ENCODE measurements at regions not wholly inside any gene's neighbourhood (a gene's known extent, or its start where the extent isn't known, plus 50 kb on each side); places are given as distances from the start of the nearest gene placed in this dataset.
"Not testable (repeated sequence)": the region's sequence is repeated elsewhere in the genome, so short reads cannot be mapped to it uniquely, and the experiment has no call there.

- Histone ChIP-seq H3K27me3 (ENCODE audit: control insufficient read depth, insufficient read depth, low read length) (no peaks in the 10 kb centered on the region), H3K4me3 (ENCODE audit: insufficient read depth, low read depth, low read length) (no peak overlapping the region), H3K36me3 (replicated peaks; ENCODE audit: control insufficient read depth, insufficient read depth, low read length) (no peaks in the 10 kb centered on the region)
- no peak for DNase-seq
Observed at GRCh38 chr5:92841604-92842155, 739.3 kb downstream of the NR2F1-AS1 start.

GRCh38 chr5:92838253-92838652 lies 742.8 kb downstream of the NR2F1-AS1 start:
- Histone ChIP-seq H3K27me3 (ENCODE audit: control insufficient read depth, insufficient read depth, low read length) (no peaks in the 10 kb centered on the region), H3K36me3 (replicated peaks; ENCODE audit: control insufficient read depth, insufficient read depth, low read length) (no peaks in the 10 kb centered on the region), H3K4me3 (ENCODE audit: insufficient read depth, low read depth, low read length) (no peak overlapping the region)
- DNase-seq = peak; percentile 60

GRCh38 chr5:92836855-92837755 lies 743.9 kb downstream of the NR2F1-AS1 start:
- Histone ChIP-seq H3K36me3 (replicated peaks; ENCODE audit: control insufficient read depth, insufficient read depth, low read length) (no peaks in the 10 kb centered on the region), H3K4me3 (ENCODE audit: insufficient read depth, low read depth, low read length) (no peak overlapping the region), H3K27me3 (ENCODE audit: control insufficient read depth, insufficient read depth, low read length) (no peaks in the 10 kb centered on the region)
- DNase-seq = no peak

GRCh38 chr5:92835712-92836111 lies 745.3 kb downstream of the NR2F1-AS1 start:
- H3K27me3 ChIP-seq (ENCODE audit: control insufficient read depth, insufficient read depth, low read length) = no peaks in the 10 kb centered on the region
- no peak overlapping the region for H3K4me3 ChIP-seq (ENCODE audit: insufficient read depth, low read depth, low read length)
- H3K36me3 ChIP-seq (replicated peaks; ENCODE audit: control insufficient read depth, insufficient read depth, low read length) = no peaks in the 10 kb centered on the region
- DNase-seq = no peak

- not testable (repeated sequence) for DNase-seq; H3K27me3 ChIP-seq (ENCODE audit: control insufficient read depth, insufficient read depth, low read length); H3K4me3 ChIP-seq (ENCODE audit: insufficient read depth, low read depth, low read length); H3K36me3 ChIP-seq (replicated peaks; ENCODE audit: control insufficient read depth, insufficient read depth, low read length)
Observed at GRCh38 chr5:92823551-92823950, 757.5 kb downstream of the NR2F1-AS1 start.

GRCh38 chr5:92822183-92822582 lies 758.8 kb downstream of the NR2F1-AS1 start:
- H3K27me3 ChIP-seq (ENCODE audit: control insufficient read depth, insufficient read depth, low read length) = no peaks in the 10 kb centered on the region
- DNase-seq = no peak

GRCh38 chr5:92809855-92810465 lies 771.1 kb downstream of the NR2F1-AS1 start:
- no peaks in the 10 kb centered on the region for H3K36me3 ChIP-seq (replicated peaks; ENCODE audit: control insufficient read depth, insufficient read depth, low read length)
- H3K27me3 ChIP-seq (ENCODE audit: control insufficient read depth, insufficient read depth, low read length) = no peaks in the 10 kb centered on the region
- H3K4me3 ChIP-seq (ENCODE audit: insufficient read depth, low read depth, low read length) = no peak overlapping the region
- no peak for DNase-seq

More at GRCh38 chr5:92822183-92822582, 758.8 kb downstream of the NR2F1-AS1 start:
- H3K36me3 ChIP-seq (replicated peaks; ENCODE audit: control insufficient read depth, insufficient read depth, low read length) = no peaks in the 10 kb centered on the region
- no peak overlapping the region for H3K4me3 ChIP-seq (ENCODE audit: insufficient read depth, low read depth, low read length)

GRCh38 chr5:92808474-92808873 lies 772.5 kb downstream of the NR2F1-AS1 start:
- H3K36me3 ChIP-seq (replicated peaks; ENCODE audit: control insufficient read depth, insufficient read depth, low read length) = no peaks in the 10 kb centered on the region

GRCh38 chr5:92807085-92807484 lies 773.9 kb downstream of the NR2F1-AS1 start:
- DNase-seq = no peak
- Histone ChIP-seq H3K36me3 (replicated peaks; ENCODE audit: control insufficient read depth, insufficient read depth, low read length) (no peaks in the 10 kb centered on the region), H3K27me3 (ENCODE audit: control insufficient read depth, insufficient read depth, low read length) (no peaks in the 10 kb centered on the region), H3K4me3 (ENCODE audit: insufficient read depth, low read depth, low read length) (no peak overlapping the region)

More at GRCh38 chr5:92808474-92808873, 772.5 kb downstream of the NR2F1-AS1 start:
- no peak for DNase-seq
- no peak overlapping the region for H3K4me3 ChIP-seq (ENCODE audit: insufficient read depth, low read depth, low read length)
- H3K27me3 ChIP-seq (ENCODE audit: control insufficient read depth, insufficient read depth, low read length) = no peaks in the 10 kb centered on the region

- no peaks in the 10 kb centered on the region for H3K36me3 ChIP-seq (replicated peaks; ENCODE audit: control insufficient read depth, insufficient read depth, low read length)
- no peaks in the 10 kb centered on the region for H3K27me3 ChIP-seq (ENCODE audit: control insufficient read depth, insufficient read depth, low read length)
- no peak overlapping the region for H3K4me3 ChIP-seq (ENCODE audit: insufficient read depth, low read depth, low read length)
- DNase-seq = no peak
Observed at GRCh38 chr5:92805446-92805845, 775.6 kb downstream of the NR2F1-AS1 start.

GRCh38 chr5:92801911-92802310 lies 779.1 kb downstream of the NR2F1-AS1 start:
- no peak for DNase-seq
- H3K4me3 ChIP-seq (ENCODE audit: insufficient read depth, low read depth, low read length) = no peak overlapping the region

GRCh38 chr5:92800365-92800764 lies 780.7 kb downstream of the NR2F1-AS1 start:
- Histone ChIP-seq H3K36me3 (replicated peaks; ENCODE audit: control insufficient read depth, insufficient read depth, low read length) (no peaks in the 10 kb centered on the region), H3K4me3 (ENCODE audit: insufficient read depth, low read depth, low read length) (no peak overlapping the region), H3K27me3 (ENCODE audit: control insufficient read depth, insufficient read depth, low read length) (no peaks in the 10 kb centered on the region)
- DNase-seq = no peak

More at GRCh38 chr5:92801911-92802310, 779.1 kb downstream of the NR2F1-AS1 start:
- no peaks in the 10 kb centered on the region for H3K27me3 ChIP-seq (ENCODE audit: control insufficient read depth, insufficient read depth, low read length)
- no peaks in the 10 kb centered on the region for H3K36me3 ChIP-seq (replicated peaks; ENCODE audit: control insufficient read depth, insufficient read depth, low read length)

GRCh38 chr5:92795633-92796032 lies 785.4 kb downstream of the NR2F1-AS1 start:
- Histone ChIP-seq H3K27me3 (ENCODE audit: control insufficient read depth, insufficient read depth, low read length) (no peaks in the 10 kb centered on the region), H3K4me3 (ENCODE audit: insufficient read depth, low read depth, low read length) (no peak overlapping the region), H3K36me3 (replicated peaks; ENCODE audit: control insufficient read depth, insufficient read depth, low read length) (no peaks in the 10 kb centered on the region)
- no peak for DNase-seq

GRCh38 chr5:92780057-92780456 lies 801.0 kb downstream of the NR2F1-AS1 start:
- Histone ChIP-seq H3K27me3 (ENCODE audit: control insufficient read depth, insufficient read depth, low read length) (no peaks in the 10 kb centered on the region), H3K4me3 (ENCODE audit: insufficient read depth, low read depth, low read length) (no peak overlapping the region), H3K36me3 (replicated peaks; ENCODE audit: control insufficient read depth, insufficient read depth, low read length) (no peaks in the 10 kb centered on the region)
- peak; percentile 1 for DNase-seq

- H3K36me3 ChIP-seq (replicated peaks; ENCODE audit: control insufficient read depth, insufficient read depth, low read length) = no peaks in the 10 kb centered on the region
- DNase-seq = peak; percentile 1
- no peaks in the 10 kb centered on the region for H3K27me3 ChIP-seq (ENCODE audit: control insufficient read depth, insufficient read depth, low read length)
- no peak overlapping the region for H3K4me3 ChIP-seq (ENCODE audit: insufficient read depth, low read depth, low read length)
Observed at GRCh38 chr5:92779536-92779935, 801.5 kb downstream of the NR2F1-AS1 start.
